Testis (tissue), 2 donors: ENCODE measurements at regions not wholly inside any gene's neighbourhood (a gene's known extent, or its start where the extent isn't known, plus 50 kb on each side); places are given as distances from the start of the nearest gene placed in this dataset.

Source experiments
- POLR2A ChIP-seq: fragments of 450-650 bp; IDR thresholded peaks from one replicate; pipeline ENCODE4 v1.6.1; 2017; ENCODE audit warnings: antibody characterized with exemption, mild to moderate bottlenecking, moderate library complexity
- TF ChIP-seq, protein P1 (sequence below), 3 experiments: fragments of 450-650 bp in 2 of 3; fragments of 200-600 bp in 1 of 3; sonication (generic) in 1 of 3; IDR thresholded peaks; one replicate each; pipeline ENCODE4 v1.5.1; 2016 to 2019; ENCODE audit warnings: antibody characterized with exemption in 3 of 3, mild to moderate bottlenecking in 2 of 3, moderate library complexity in 1 of 3

DNA sequence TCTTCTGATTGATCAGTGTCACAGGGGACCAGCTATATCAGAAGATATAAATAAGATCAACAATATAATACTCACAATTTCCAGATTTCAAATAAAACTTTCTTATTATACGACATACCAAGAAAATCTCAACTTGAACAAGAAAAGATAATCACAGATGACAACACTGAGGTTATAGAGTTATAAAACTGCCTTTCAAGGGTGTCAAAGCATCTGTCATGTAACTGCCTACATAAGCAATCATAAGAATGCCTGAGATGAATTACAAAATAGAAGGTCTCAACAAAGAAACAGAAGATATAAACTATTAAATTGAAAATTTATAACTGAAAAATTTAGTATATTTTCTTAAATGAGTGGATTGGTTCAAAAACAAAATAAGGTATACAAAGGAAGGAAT is 659.2 kb downstream of the SLC16A7 start:
- TF ChIP-seq, protein P1, sequence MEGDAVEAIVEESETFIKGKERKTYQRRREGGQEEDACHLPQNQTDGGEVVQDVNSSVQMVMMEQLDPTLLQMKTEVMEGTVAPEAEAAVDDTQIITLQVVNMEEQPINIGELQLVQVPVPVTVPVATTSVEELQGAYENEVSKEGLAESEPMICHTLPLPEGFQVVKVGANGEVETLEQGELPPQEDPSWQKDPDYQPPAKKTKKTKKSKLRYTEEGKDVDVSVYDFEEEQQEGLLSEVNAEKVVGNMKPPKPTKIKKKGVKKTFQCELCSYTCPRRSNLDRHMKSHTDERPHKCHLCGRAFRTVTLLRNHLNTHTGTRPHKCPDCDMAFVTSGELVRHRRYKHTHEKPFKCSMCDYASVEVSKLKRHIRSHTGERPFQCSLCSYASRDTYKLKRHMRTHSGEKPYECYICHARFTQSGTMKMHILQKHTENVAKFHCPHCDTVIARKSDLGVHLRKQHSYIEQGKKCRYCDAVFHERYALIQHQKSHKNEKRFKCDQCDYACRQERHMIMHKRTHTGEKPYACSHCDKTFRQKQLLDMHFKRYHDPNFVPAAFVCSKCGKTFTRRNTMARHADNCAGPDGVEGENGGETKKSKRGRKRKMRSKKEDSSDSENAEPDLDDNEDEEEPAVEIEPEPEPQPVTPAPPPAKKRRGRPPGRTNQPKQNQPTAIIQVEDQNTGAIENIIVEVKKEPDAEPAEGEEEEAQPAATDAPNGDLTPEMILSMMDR (IDR thresholded peaks at IDR 0.05), result no peak
- no peak for TF ChIP-seq POLR2A
